ENCODE measurements at regions not wholly inside any gene's neighbourhood (a gene's known extent, or its start where the extent isn't known, plus 50 kb on each side); places are given as distances from the start of the nearest gene placed in this dataset.

DNA sequence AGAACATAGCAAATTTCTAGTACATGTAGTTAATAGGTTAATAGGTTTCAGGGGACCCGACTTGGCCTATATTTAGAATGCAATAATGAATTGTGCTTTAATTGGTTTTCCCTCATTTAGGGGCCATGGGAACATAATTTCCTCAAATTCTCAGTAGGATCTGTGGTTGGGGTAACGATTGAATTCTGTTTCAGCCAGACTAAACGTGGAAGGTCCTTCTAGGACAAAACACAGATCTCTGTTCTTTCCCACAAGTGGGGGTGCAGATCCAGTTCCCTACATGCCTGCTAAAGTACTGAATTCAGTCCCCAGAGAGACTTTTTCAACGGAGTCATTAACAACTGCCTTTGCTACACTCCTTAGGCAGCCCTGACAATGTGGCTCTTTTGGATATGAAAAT, 50.7 kb upstream of the AGBL1 start:
- Mint-ChIP-seq H3K4me3 (no peak overlapping the region), H3K27me3 (no peaks in the 10 kb centered on the region), H3K36me3 (no peaks in the 10 kb centered on the region), H3K9me3 (no peaks in the 10 kb centered on the region), H3K4me1 (no peaks in the 10 kb centered on the region), H3K27ac (no peak overlapping the region)
- DNase-seq (ENCODE audit: low spot score in 2 of 2) (no peak), ATAC-seq (ENCODE audit: low read depth) (no peak)
